ENCODE measurements at regions not wholly inside any gene's neighbourhood (a gene's known extent, or its start where the extent isn't known, plus 50 kb on each side); places are given as distances from the start of the nearest gene placed in this dataset.

DNA sequence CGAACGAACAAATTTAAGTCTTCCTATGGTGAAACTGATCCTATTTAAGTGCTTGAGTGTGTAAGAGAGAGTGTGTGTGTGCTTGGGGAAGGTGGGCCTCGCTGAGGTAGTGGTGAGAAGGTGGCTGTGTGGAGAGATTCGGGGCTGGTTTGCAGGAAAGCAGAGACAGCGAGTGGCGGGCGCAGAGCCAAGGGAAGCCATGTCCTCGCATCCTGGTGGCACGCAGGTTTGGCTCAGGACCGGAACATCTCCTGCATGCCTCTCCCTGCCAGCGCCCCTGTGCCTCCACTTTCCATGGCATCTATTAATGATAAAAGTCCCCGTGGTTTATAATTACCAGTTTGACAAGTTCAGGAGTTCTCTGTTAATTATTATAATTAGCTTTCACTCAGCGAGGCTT, 383.1 kb upstream of the CADM1 start:
- DNase-seq (ENCODE audit: low read depth, low spot score) = no peak

DNA sequence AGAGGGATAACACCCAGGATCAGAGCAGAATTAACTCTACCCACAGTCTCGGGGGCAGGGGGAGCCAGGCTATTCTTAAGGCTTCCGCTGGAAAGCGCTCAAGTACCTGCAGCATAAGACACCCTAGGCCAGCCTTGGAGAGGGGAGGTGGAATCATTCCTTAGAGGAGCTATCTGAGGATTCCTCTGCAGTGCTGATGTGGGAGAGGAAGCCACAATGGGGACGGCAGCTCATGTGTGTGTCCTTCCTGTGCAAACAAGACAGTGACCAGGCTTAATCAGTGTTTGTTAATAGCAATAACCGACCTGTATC, 382.2 kb upstream of the CADM1 start:
- DNase-seq (ENCODE audit: low read depth, low spot score) = no peak

DNA sequence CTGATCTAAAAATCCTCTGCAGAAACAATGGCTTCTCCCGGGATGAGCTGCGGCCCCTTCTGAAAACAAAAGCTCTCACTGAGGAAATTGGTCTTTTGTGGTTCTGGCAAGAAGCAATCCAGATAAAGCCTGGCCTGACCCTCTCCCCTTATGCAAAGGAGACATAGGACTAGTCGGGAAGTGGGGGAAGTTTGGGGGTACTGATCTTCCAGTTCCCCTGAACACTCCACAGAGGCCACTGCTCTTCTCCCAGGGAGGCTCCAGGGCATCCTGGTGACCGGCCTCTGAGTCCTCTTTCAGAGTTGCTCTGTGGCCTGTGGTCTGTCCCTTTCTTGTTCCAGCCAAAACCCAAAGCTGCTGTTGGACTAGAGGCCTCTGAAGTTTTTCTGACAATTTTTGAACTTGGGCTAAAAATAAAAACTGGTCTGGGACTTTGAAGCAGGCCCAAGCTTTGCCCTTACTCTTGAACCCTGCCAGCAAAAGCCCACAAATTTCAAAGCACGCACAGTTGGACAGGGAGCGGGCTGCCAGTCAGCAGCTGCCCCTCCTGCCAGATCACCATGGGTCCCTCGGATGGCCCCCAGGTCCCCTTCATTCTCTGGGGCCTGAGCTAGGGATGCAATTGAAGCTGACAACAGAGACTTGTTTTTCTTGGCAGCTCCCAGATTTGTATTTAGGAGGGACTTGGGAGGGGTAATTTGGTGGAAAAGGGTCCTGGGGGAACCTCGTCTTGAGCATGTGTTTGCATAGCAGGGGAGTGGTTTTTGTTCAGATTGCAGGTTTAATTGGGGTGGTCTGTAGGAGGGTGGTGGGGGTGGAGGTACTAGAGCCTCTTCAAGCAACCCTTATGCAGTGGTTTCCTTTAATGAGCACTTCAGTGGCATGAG, 381.6 kb upstream of the CADM1 start:
- no peak for DNase-seq (ENCODE audit: low read depth, low spot score)

- no peak for DNase-seq (ENCODE audit: low read depth, low spot score)
Measured at GRCh38 chr11:115884800-115885534, 380.8 kb upstream of the CADM1 start.

DNA sequence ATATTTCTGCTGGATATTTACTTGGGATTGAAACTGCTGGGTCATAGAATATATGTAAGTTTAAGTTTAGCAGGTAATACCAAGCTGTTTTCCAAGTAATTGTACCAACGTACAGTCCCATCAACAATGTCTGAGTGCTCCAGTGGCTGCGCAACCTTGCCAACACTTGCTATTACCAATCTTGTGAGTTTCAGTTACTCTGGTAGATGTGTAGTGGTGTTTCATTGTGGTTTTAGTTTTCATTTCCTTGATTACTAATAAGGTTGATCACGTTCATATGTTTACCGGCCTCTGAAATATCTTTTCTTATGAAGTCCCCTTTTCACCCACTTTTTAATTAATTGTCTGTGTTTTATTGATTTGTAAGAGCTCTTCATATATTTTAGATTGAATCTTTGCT, 370.6 kb upstream of the CADM1 start:
- no peak for DNase-seq (ENCODE audit: low read depth, low spot score)

DNA sequence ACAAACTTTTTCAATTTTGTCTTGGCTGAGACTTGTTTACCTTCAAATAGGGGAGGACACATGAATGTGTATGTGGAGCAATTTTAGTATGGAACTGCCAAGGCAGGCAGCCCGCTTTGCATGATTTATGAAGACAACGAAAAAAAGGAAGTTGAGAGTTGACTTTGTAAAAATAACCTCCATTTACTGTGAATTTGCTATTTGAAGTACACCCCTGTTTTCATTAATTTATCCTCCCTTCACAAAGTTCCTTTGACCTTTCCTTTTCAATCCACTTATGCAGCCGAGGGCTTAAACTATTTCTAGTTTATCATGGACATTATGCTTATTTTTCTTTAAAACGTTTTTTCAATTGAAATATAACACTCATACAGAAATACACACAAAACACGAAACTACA, 369.6 kb upstream of the CADM1 start:
- no peak for DNase-seq (ENCODE audit: low read depth, low spot score)

GRCh38 chr11:115872416-115872815, 368.2 kb upstream of the CADM1 start:
- no peak for DNase-seq (ENCODE audit: low read depth, low spot score)

DNA sequence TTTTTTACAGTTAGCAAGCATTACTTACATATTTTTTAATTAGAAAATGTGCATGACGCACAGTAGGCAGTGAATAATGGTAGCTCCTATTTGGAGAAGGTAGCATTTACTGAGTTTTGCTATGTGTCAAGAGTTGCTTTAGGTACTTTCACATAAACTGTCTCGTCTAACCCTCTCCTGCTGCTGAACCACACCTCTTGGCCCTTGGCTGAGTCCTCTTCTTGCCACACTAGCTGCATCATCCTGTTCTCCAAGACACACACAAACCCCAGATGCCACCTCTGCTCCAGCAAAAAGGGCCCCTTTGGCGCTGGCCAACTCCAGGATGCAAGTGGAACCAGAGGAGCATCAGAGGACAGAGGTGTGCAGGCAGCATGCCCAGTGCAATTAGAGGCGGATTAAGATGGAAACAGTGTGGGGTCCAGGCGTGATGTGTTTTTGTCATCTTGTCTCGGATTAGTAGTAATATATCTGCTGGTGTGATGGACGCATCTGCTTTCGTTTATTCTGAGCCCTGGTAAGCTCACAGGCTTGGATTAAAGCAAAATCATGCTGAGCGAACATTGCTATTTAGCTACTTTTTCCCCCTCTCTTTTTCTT, 367.0 kb upstream of the CADM1 start:
- DNase-seq (ENCODE audit: low read depth, low spot score) = no peak

GRCh38 chr11:115869780-115870431, 365.7 kb upstream of the CADM1 start:
- DNase-seq (ENCODE audit: low read depth, low spot score) = no peak

- DNase-seq (ENCODE audit: low read depth, low spot score) = no peak
Measured at GRCh38 chr11:115869131-115869530, 364.9 kb upstream of the CADM1 start.

DNA sequence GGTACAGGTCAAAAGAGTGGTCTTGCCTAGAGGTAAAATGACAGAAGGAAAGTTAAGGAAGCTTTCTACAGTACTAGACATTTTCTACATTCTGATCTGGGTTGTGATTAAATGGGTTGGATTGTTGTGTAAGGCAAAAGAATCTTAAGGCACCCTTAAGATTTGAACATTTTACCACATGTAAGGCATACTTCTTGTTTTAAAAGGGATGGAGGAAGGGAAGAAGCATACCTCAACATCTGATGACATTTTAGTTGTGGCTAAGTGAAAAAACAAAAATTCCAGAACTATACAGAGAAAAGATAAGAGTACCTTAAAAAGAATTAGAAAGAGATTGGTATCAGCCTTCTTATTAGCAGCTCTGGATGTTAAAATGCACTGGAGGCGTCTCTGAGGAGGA, 356.0 kb upstream of the CADM1 start:
- DNase-seq (ENCODE audit: low read depth, low spot score) = no peak

- DNase-seq (ENCODE audit: low read depth, low spot score) = no peak
Measured at GRCh38 chr11:115848611-115849010, 344.4 kb upstream of the CADM1 start.

DNA sequence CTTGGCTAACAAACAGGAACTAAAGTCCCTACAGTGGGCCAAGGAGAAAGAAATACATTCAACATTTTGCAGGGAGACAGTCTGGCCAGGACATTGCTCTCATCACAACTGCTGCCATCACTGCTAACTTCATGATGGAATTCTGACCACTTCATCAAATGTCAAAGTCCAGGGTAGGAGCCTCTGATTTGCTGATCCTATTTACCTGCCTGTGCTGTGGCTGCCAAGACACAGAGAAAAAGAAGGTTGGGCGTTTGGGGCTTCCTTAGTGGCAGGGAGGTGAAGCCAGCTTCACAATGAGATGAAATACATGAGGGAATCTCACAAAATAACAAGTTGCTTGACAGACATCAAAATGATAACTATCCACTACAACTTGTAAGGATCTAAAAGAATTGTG, 343.9 kb upstream of the CADM1 start:
- no peak for DNase-seq (ENCODE audit: low read depth, low spot score)

DNA sequence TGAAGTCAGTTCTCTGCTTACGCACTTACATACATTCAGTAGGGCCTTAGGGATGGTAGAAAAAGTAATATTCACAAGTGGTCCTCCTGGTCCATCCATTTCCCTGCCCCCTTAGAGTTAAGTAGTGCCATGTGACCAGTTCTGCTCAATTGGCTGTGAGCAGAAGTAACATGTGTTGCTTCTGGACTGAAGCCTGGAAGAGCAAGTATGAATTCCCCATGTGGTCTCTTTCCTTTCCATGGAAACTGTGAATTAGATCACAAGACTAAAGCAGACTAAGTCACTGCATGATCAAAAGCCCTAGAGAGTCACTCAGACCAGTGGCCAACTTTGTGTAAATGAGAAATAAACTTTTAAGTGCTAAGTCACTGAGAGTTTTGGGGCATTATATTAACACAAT, 341.7 kb upstream of the CADM1 start:
- no peak for DNase-seq (ENCODE audit: low read depth, low spot score)

GRCh38 chr11:115843685-115844084, 339.5 kb upstream of the CADM1 start:
- DNase-seq (ENCODE audit: low read depth, low spot score) = no peak

GRCh38 chr11:115843111-115843510, 338.9 kb upstream of the CADM1 start:
- no peak for DNase-seq (ENCODE audit: low read depth, low spot score)

DNA sequence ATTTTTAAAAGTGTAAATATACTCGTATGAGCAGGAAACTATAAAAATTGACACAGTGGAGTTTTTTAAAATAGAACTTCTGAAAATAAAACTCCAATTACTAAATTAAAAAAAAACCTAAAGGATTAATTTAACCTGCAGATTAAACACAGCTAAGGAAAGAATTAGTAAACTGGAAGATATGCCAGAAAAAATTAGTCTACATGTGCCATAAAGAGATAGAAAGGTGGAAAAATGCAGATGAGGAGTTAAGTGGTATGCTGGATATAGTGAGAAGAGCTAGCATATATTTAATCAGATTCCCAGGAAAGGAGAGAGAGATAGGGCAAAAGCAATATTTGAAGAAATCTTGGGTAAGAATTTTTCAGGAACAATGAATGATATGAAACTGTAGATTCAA, 315.8 kb upstream of the CADM1 start:
- DNase-seq (ENCODE audit: low read depth, low spot score) = no peak

DNA sequence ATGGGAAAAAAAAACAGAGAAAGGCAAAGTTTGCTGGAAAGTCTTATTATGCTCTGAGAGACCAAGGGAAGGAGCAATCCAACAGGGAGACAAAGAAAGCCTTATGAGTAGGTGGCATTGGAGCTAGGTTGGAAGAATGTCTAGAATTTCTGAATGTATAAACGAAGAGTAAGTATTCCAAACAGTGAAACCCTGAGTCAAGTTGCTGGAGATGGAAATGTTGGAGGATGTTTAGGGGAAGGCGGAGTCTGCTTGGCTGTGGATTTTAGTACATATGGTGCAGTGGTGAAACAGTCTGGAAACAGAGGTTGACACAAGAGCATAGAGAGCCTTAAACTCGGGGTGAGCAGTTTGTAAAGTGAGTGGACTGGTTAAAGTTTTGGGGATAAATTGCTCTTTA, 314.8 kb upstream of the CADM1 start:
- no peak for DNase-seq (ENCODE audit: low read depth, low spot score)

- DNase-seq (ENCODE audit: low read depth, low spot score) = no peak
Measured at GRCh38 chr11:115817844-115818468, 313.7 kb upstream of the CADM1 start.

- DNase-seq (ENCODE audit: low read depth, low spot score) = no peak
Measured at GRCh38 chr11:115808351-115808940, 304.2 kb upstream of the CADM1 start.

GRCh38 chr11:115806056-115806455, 301.8 kb upstream of the CADM1 start:
- no peak for DNase-seq (ENCODE audit: low read depth, low spot score)

All from pulmonary artery endothelial cell (primary cell).